Neural cell (in vitro differentiated cells): ENCODE measurements at regions not wholly inside any gene's neighbourhood (a gene's known extent, or its start where the extent isn't known, plus 50 kb on each side); places are given as distances from the start of the nearest gene placed in this dataset.
"Not testable (repeated sequence)": the region's sequence is repeated elsewhere in the genome, so short reads cannot be mapped to it uniquely, and the experiment has no call there.

ENCODE experiments used
- H2AFZ ChIP-seq: fragments of 200-600, 300-800 bp; sonication (generic), shearing (Covaris generic); 2 replicates; pipeline ENCODE4 v1.6.0; 2014; ENCODE audit warnings: low read depth, mild to moderate bottlenecking, antibody characterized with exemption, low read length, moderate library complexity
- H3F3A ChIP-seq: fragments of 200-600 bp; shearing (Covaris generic); 2 replicates; pipeline ENCODE4 v1.6.1; 2016; ENCODE audit warnings: mild to moderate bottlenecking, moderate library complexity, mixed read lengths, antibody characterized with exemption, low read length; ENCODE audit not compliant: insufficient read depth, poor library complexity, severe bottlenecking
- H3K27ac ChIP-seq: fragments of 200-600, 300-800 bp; sonication (generic), shearing (Covaris generic); 2 replicates; pipeline ENCODE4 v1.5.1; 2014; ENCODE audit warnings: mild to moderate bottlenecking, low read length, moderate library complexity
- H3K27me3 ChIP-seq: fragments of 300-800, 200-600 bp; sonication (generic), shearing (Covaris generic); 2 replicates; pipeline ENCODE4 v1.6.0; 2014; ENCODE audit warnings: mild to moderate bottlenecking, low read depth, low read length, moderate library complexity; ENCODE audit not compliant: insufficient read depth
- H3K36me3 ChIP-seq: fragments of 300-800, 200-600 bp; sonication (generic), shearing (Covaris generic); 2 replicates; pipeline ENCODE4 v1.5.1; 2014; ENCODE audit warnings: mild to moderate bottlenecking, antibody characterized with exemption, low read length, moderate library complexity; ENCODE audit not compliant: insufficient read depth
- H3K4me2 ChIP-seq: fragments of 300-800, 200-600 bp; sonication (generic), shearing (Covaris generic); 2 replicates; pipeline ENCODE4 v1.6.0; 2014; ENCODE audit warnings: mild to moderate bottlenecking, low read length
- H3K4me3 ChIP-seq: fragments of 300-800, 200-600 bp; sonication (generic), shearing (Covaris generic); 2 replicates; pipeline ENCODE4 v1.5.1; 2014; ENCODE audit warnings: mild to moderate bottlenecking, low read length, moderate library complexity
- H3K79me2 ChIP-seq: fragments of 200-600 bp; shearing (Covaris generic); replicated peaks from 2 replicates; pipeline ENCODE4 v1.6.0; 2014; ENCODE audit warnings: mild to moderate bottlenecking, low read length, moderate library complexity; ENCODE audit not compliant: insufficient read depth
- H3K9ac ChIP-seq: fragments of 300-800, 200-600 bp; sonication (generic), shearing (Covaris generic); 2 replicates; pipeline ENCODE4 v1.6.1; 2016; ENCODE audit warnings: mild to moderate bottlenecking, low read length, mixed read lengths
- H3K9me2 ChIP-seq: fragments of 200-600 bp; shearing (Covaris generic); 2 replicates; pipeline ENCODE4 v1.6.1; 2016; ENCODE audit warnings: mild to moderate bottlenecking, low read length, mixed read lengths; ENCODE audit not compliant: insufficient read depth
- H3K9me3 ChIP-seq: fragments of 200-600, 300-800 bp; sonication (generic), shearing (Covaris generic); 2 replicates; pipeline ENCODE4 v1.6.1; 2016; ENCODE audit warnings: mild to moderate bottlenecking, mixed run types, low read length, moderate library complexity, mixed read lengths
- H4K20me1 ChIP-seq: fragments of 200-600 bp; shearing (Covaris generic); 2 replicates; pipeline ENCODE4 v1.6.1; 2016; ENCODE audit warnings: mild to moderate bottlenecking, mixed run types; ENCODE audit not compliant: insufficient read depth
- CTCF ChIP-seq: fragments of 450-650 bp; IDR thresholded peaks from 2 replicates; pipeline ENCODE4 v1.5.1; 2014; ENCODE audit warnings: antibody characterized with exemption, mild to moderate bottlenecking, moderate library complexity; ENCODE audit not compliant: poor library complexity, severe bottlenecking
- EP300 ChIP-seq: fragments of 450-650 bp; conservative IDR thresholded peaks from 2 replicates; pipeline ENCODE4 v1.6.1; 2014; ENCODE audit warnings: antibody characterized with exemption, mild to moderate bottlenecking, moderate library complexity; ENCODE audit not compliant: poor library complexity, severe bottlenecking
- EZH2 ChIP-seq: fragments of 200-600, 300-800 bp; shearing (Covaris generic), sonication (generic); IDR thresholded peaks from 2 replicates; pipeline ENCODE4 v1.6.1; 2014; ENCODE audit warnings: antibody characterized with exemption, low read length, borderline replicate concordance, mild to moderate bottlenecking; ENCODE audit not compliant: insufficient read depth, poor library complexity, severe bottlenecking
- MXI1 ChIP-seq: fragments of 450-650 bp; conservative IDR thresholded peaks from 2 replicates; pipeline ENCODE4 v1.6.1; 2014; ENCODE audit warnings: antibody characterized with exemption, mild to moderate bottlenecking; ENCODE audit not compliant: poor library complexity, severe bottlenecking
- RAD21 ChIP-seq: fragments of 450-650 bp; conservative IDR thresholded peaks from 2 replicates; pipeline ENCODE4 v1.6.1; 2014; ENCODE audit warnings: antibody characterized with exemption, mild to moderate bottlenecking, moderate library complexity
- REST ChIP-seq: IDR thresholded peaks from 2 replicates; pipeline ENCODE4 v1.6.1; 2012; ENCODE audit warnings: borderline replicate concordance

GRCh38 chr18:45343365-45343764, 271.9 kb upstream of the SLC14A2 start:
- no peak overlapping the region for H3K27ac ChIP-seq
- H3K9me3 ChIP-seq, result no peaks in the 10 kb centered on the region
- no peaks in the 10 kb centered on the region for H3K79me2 ChIP-seq
- no peaks in the 10 kb centered on the region for H4K20me1 ChIP-seq
- no peaks in the 10 kb centered on the region for H3K9me2 ChIP-seq
- no peaks in the 10 kb centered on the region for H3K36me3 ChIP-seq
- H3F3A ChIP-seq, result no peaks in the 10 kb centered on the region
- TF ChIP-seq CTCF, result no peak
- no peak for TF ChIP-seq EP300
- no peak for TF ChIP-seq MXI1
- no peaks in the 10 kb centered on the region for H3K27me3 ChIP-seq
- H3K4me3 ChIP-seq, result no peak overlapping the region
- H3K9ac ChIP-seq, result no peak overlapping the region
- H2AFZ ChIP-seq, result no peak overlapping the region
- no peak overlapping the region for H3K4me2 ChIP-seq

- H3K9me3 ChIP-seq, H3K9ac ChIP-seq, H3F3A ChIP-seq, H3K4me3 ChIP-seq, H3K27me3 ChIP-seq, H3K79me2 ChIP-seq, H3K4me2 ChIP-seq, H3K9me2 ChIP-seq, H3K27ac ChIP-seq, H3K36me3 ChIP-seq, H2AFZ ChIP-seq, H4K20me1 ChIP-seq: not testable (repeated sequence)
These were observed 270.6 kb upstream of the SLC14A2 start for GRCh38 chr18:45344680-45345079.

- no peak overlapping the region for H2AFZ ChIP-seq
- H3K9me2 ChIP-seq, result no peaks in the 10 kb centered on the region
- H3F3A ChIP-seq, result no peaks in the 10 kb centered on the region
- H4K20me1 ChIP-seq, result no peaks in the 10 kb centered on the region
- H3K4me2 ChIP-seq, result no peak overlapping the region
- H3K27ac ChIP-seq, result no peak overlapping the region
- H3K9ac ChIP-seq, result no peak overlapping the region
- H3K4me3 ChIP-seq, result no peak overlapping the region
- H3K36me3 ChIP-seq, result no peaks in the 10 kb centered on the region
- TF ChIP-seq RAD21 (no peak), REST (no peak), EZH2 (no peak)
- no peaks in the 10 kb centered on the region for H3K79me2 ChIP-seq
- no peaks in the 10 kb centered on the region for H3K9me3 ChIP-seq
- no peaks in the 10 kb centered on the region for H3K27me3 ChIP-seq
These were observed 266.3 kb upstream of the SLC14A2 start for GRCh38 chr18:45349019-45349418.
